GM19468 (cell line): ENCODE measurements at regions not wholly inside any gene's neighbourhood (a gene's known extent, or its start where the extent isn't known, plus 50 kb on each side); places are given as distances from the start of the nearest gene placed in this dataset.

ENCODE experiments used
- ATAC-seq: cut with Tn5 transposase; IDR thresholded peaks from one replicate; pipeline ENCODE4 v1.9.1; 2021; ENCODE audit warnings: mild to moderate bottlenecking, moderate library complexity, moderate number of reproducible peaks; ENCODE audit not compliant: unreplicated experiment; ENCODE audit errors: extremely low read depth

- ATAC-seq, result no peak
Measured at GRCh38 chr12:124233846-124234640, 60.9 kb upstream of the RFLNA start.

DNA sequence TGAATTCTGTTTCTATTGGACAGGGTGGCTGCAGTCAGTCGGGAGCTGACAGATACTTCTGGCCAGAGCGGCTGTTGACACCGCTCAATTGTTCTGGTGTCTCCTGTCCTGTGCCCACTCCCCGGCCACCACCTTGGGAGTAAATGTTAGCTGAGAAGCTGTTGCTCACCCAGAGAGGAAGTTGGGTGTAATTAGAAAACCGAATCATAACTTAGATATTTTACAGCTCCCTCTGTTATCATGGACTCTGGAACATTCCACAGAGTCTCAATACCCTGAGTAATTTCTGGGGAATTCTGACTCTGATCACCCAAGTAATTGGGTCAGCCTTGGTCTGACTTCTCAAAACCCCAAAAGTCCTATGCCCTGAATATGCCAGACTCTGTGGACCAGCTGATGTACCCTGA lies 58.3 kb upstream of the RFLNA start:
- no peak for ATAC-seq

GRCh38 chr12:124238886-124239285 lies 56.0 kb upstream of the RFLNA start:
- no peak for ATAC-seq

- no peak for ATAC-seq
Measured at GRCh38 chr12:124240493-124240892, 54.4 kb upstream of the RFLNA start.

GRCh38 chr12:124241776-124242528 lies 52.9 kb upstream of the RFLNA start:
- ATAC-seq, result no peak

GRCh38 chr12:124242529-124243065 lies 52.3 kb upstream of the RFLNA start:
- no peak for ATAC-seq

DNA sequence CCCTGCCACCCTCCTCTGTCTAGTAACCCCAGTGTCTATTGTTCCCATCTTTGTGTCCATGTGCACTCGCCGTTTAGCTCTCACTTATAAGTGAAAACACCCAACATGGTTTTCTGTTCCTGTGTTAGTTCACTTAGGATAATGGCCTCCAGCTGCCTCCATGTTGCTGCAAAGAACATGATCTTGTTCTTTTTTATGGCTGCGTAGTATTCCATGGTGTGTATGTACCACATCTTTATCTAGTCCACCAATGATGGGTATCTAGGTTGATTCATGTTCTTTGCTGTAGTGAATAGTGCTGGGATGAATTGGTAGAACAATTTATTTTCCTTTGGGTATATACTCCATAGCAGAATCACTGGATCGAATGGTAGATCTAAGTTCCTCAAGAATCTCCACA lies 51.0 kb upstream of the RFLNA start:
- ATAC-seq, result no peak
